Adipocyte (in vitro differentiated cells): ENCODE measurements at regions not wholly inside any gene's neighbourhood (a gene's known extent, or its start where the extent isn't known, plus 50 kb on each side); places are given as distances from the start of the nearest gene placed in this dataset.

Experiments
- DNase-seq: peaks from one replicate; pipeline ENCODE4 v3.0.0-alpha.2; 2015; ENCODE audit warnings: low read depth
- H3K27me3 ChIP-seq: replicated peaks from 2 replicates; pipeline ENCODE4 v1.7.0; 2013; ENCODE audit warnings: mild to moderate bottlenecking, low read length, moderate library complexity; ENCODE audit not compliant: control insufficient read depth, insufficient read depth
- H3K36me3 ChIP-seq: 2 replicates; pipeline ENCODE4 v1.7.0; 2013; ENCODE audit warnings: low read length, mild to moderate bottlenecking, moderate library complexity; ENCODE audit not compliant: control insufficient read depth, insufficient read depth, severe bottlenecking
- H3K4me1 ChIP-seq: 2 replicates; pipeline ENCODE4 v1.7.0; 2013; ENCODE audit warnings: mild to moderate bottlenecking, low read length, moderate library complexity; ENCODE audit not compliant: control insufficient read depth, insufficient read depth
- H3K4me3 ChIP-seq: 2 replicates; pipeline ENCODE4 v1.7.0; 2013; ENCODE audit warnings: mild to moderate bottlenecking, low read length, moderate library complexity
- H3K9ac ChIP-seq: 2 replicates; pipeline ENCODE4 v1.7.0; 2013; ENCODE audit warnings: mild to moderate bottlenecking, low read length, moderate library complexity
- H3K9me3 ChIP-seq: 2 replicates; pipeline ENCODE4 v1.7.0; 2013; ENCODE audit warnings: mild to moderate bottlenecking, low read length, moderate library complexity; ENCODE audit not compliant: control insufficient read depth

- H3K36me3 ChIP-seq = no peaks in the 10 kb centered on the region
- no peak overlapping the region for H3K9ac ChIP-seq
- H3K4me1 ChIP-seq = peaks cover 9% of the 10 kb centered on the region
- H3K27me3 ChIP-seq = no peaks in the 10 kb centered on the region
- H3K4me3 ChIP-seq = no peak overlapping the region
- H3K9me3 ChIP-seq = peaks cover 5% of the 10 kb centered on the region
- DNase-seq = no peak
These were observed 89.2 kb upstream of the MKLN1 start for GRCh38 chr7:131238347-131238931.

GRCh38 chr7:131241386-131241785 is 86.3 kb upstream of the MKLN1 start:
- H3K36me3 ChIP-seq = no peaks in the 10 kb centered on the region
- no peak overlapping the region for H3K4me3 ChIP-seq
- peaks cover 11% of the 10 kb centered on the region for H3K4me1 ChIP-seq
- no peak overlapping the region for H3K9ac ChIP-seq
- no peak for DNase-seq
- peaks cover 5% of the 10 kb centered on the region for H3K9me3 ChIP-seq
- H3K27me3 ChIP-seq = no peaks in the 10 kb centered on the region

- Histone ChIP-seq H3K9me3 (peaks cover 5% of the 10 kb centered on the region), H3K36me3 (no peaks in the 10 kb centered on the region), H3K27me3 (no peaks in the 10 kb centered on the region), H3K4me3 (no peak overlapping the region), H3K9ac (no peak overlapping the region), H3K4me1 (peaks cover 11% of the 10 kb centered on the region)
- DNase-seq = no peak
These were observed 85.5 kb upstream of the MKLN1 start for GRCh38 chr7:131242123-131242650.

- peak; percentile 86 for DNase-seq
- H3K9ac ChIP-seq = peak overlapping the region; percentile 41
- H3K9me3 ChIP-seq = no peaks in the 10 kb centered on the region
- no peak overlapping the region for H3K4me3 ChIP-seq
- peaks cover 18% of the 10 kb centered on the region for H3K4me1 ChIP-seq
- H3K36me3 ChIP-seq = no peaks in the 10 kb centered on the region
- H3K27me3 ChIP-seq = no peaks in the 10 kb centered on the region
These were observed 83.3 kb upstream of the MKLN1 start for GRCh38 chr7:131244259-131244852.

- no peak overlapping the region for H3K4me3 ChIP-seq
- DNase-seq = peak; percentile 96
- peaks cover 7% of the 10 kb centered on the region for H3K9me3 ChIP-seq
- no peak overlapping the region for H3K9ac ChIP-seq
- no peaks in the 10 kb centered on the region for H3K36me3 ChIP-seq
- H3K4me1 ChIP-seq = peaks cover 20% of the 10 kb centered on the region
- no peaks in the 10 kb centered on the region for H3K27me3 ChIP-seq
These were observed 78.7 kb upstream of the MKLN1 start for GRCh38 chr7:131249003-131249402.

- H3K4me1 ChIP-seq = peaks cover 18% of the 10 kb centered on the region
- peaks cover 11% of the 10 kb centered on the region for H3K9me3 ChIP-seq
- H3K27me3 ChIP-seq = no peaks in the 10 kb centered on the region
- no peak overlapping the region for H3K9ac ChIP-seq
- H3K4me3 ChIP-seq = no peak overlapping the region
- H3K36me3 ChIP-seq = no peaks in the 10 kb centered on the region
- no peak for DNase-seq
These were observed 78.2 kb upstream of the MKLN1 start for GRCh38 chr7:131249483-131249882.

GRCh38 chr7:131250331-131250730 is 77.3 kb upstream of the MKLN1 start:
- H3K9me3 ChIP-seq = peaks cover 20% of the 10 kb centered on the region
- no peak overlapping the region for H3K4me3 ChIP-seq
- H3K36me3 ChIP-seq = no peaks in the 10 kb centered on the region
- DNase-seq = no peak
- no peak overlapping the region for H3K9ac ChIP-seq
- H3K4me1 ChIP-seq = peaks cover 15% of the 10 kb centered on the region
- H3K27me3 ChIP-seq = no peaks in the 10 kb centered on the region

GRCh38 chr7:131251371-131251770 is 76.3 kb upstream of the MKLN1 start:
- no peak overlapping the region for H3K9ac ChIP-seq
- no peak for DNase-seq
- H3K36me3 ChIP-seq = no peaks in the 10 kb centered on the region
- H3K9me3 ChIP-seq = peaks cover 27% of the 10 kb centered on the region
- peaks cover 15% of the 10 kb centered on the region for H3K4me1 ChIP-seq
- H3K4me3 ChIP-seq = no peak overlapping the region
- no peaks in the 10 kb centered on the region for H3K27me3 ChIP-seq

- H3K4me1 ChIP-seq = peaks cover 15% of the 10 kb centered on the region
- DNase-seq = no peak
- no peaks in the 10 kb centered on the region for H3K36me3 ChIP-seq
- no peaks in the 10 kb centered on the region for H3K27me3 ChIP-seq
- H3K9me3 ChIP-seq = peaks cover 31% of the 10 kb centered on the region
- no peak overlapping the region for H3K9ac ChIP-seq
- no peak overlapping the region for H3K4me3 ChIP-seq
These were observed 74.7 kb upstream of the MKLN1 start for GRCh38 chr7:131252976-131253375.

GRCh38 chr7:131254211-131254610 is 73.5 kb upstream of the MKLN1 start:
- no peak overlapping the region for H3K9ac ChIP-seq
- no peak for DNase-seq
- peaks cover 31% of the 10 kb centered on the region for H3K9me3 ChIP-seq
- H3K36me3 ChIP-seq = no peaks in the 10 kb centered on the region
- peaks cover 6% of the 10 kb centered on the region for H3K4me1 ChIP-seq
- no peaks in the 10 kb centered on the region for H3K27me3 ChIP-seq
- peak overlapping the region; percentile 47 for H3K4me3 ChIP-seq

GRCh38 chr7:131255242-131255641 is 72.4 kb upstream of the MKLN1 start:
- Histone ChIP-seq H3K9me3 (peaks cover 31% of the 10 kb centered on the region), H3K36me3 (no peaks in the 10 kb centered on the region), H3K27me3 (no peaks in the 10 kb centered on the region), H3K4me1 (no peaks in the 10 kb centered on the region), H3K9ac (no peak overlapping the region), H3K4me3 (no peak overlapping the region)
- no peak for DNase-seq
